ENCODE measurements at regions not wholly inside any gene's neighbourhood (a gene's known extent, or its start where the extent isn't known, plus 50 kb on each side); places are given as distances from the start of the nearest gene placed in this dataset.

- Histone ChIP-seq H3K4me1 (ENCODE audit: insufficient read depth, low read length, severe bottlenecking) (no peaks in the 10 kb centered on the region), H3K4me2 (ENCODE audit: low read length) (no peak overlapping the region), H3K9me3 (ENCODE audit: low read length) (no peaks in the 10 kb centered on the region), H3K9me2 (ENCODE audit: low read depth, low read length) (no peaks in the 10 kb centered on the region), H3K27ac (ENCODE audit: low read depth, low read length, poor library complexity, severe bottlenecking) (no peak overlapping the region), H3K27me3 (ENCODE audit: insufficient read depth, low read length) (no peaks in the 10 kb centered on the region; the same call in 1 of the 2 replicates), H4K20me1 (ENCODE audit: insufficient read depth, low read length) (no peaks in the 10 kb centered on the region), H3K36me3 (ENCODE audit: insufficient read depth, low read length) (no peaks in the 10 kb centered on the region), H3K9ac (ENCODE audit: low read length) (no peak overlapping the region), H2AFZ (ENCODE audit: low read length) (no peak overlapping the region), H3F3A (ENCODE audit: insufficient read depth, low read length) (no peaks in the 10 kb centered on the region), H3K79me2 (ENCODE audit: insufficient read depth, low read length) (no peaks in the 10 kb centered on the region), H3K4me3 (ENCODE audit: low read depth, low read length, poor library complexity, severe bottlenecking) (no peak overlapping the region)
- TF ChIP-seq CTCF (IDR thresholded peaks at IDR 0.05; ENCODE audit: low read length) (no peak), EZH2 (IDR thresholded peaks at IDR 0.05; ENCODE audit: borderline replicate concordance, low read length) (no peak)
Observed at GRCh38 chr11:13101644-13102512, 92.8 kb downstream of the RASSF10 start.

- no peak overlapping the region for H2AFZ ChIP-seq (ENCODE audit: low read length)
- H3K27ac ChIP-seq (ENCODE audit: low read depth, low read length, poor library complexity, severe bottlenecking): no peak overlapping the region
- no peak for TF ChIP-seq EZH2 (IDR thresholded peaks at IDR 0.05; ENCODE audit: borderline replicate concordance, low read length)
- TF ChIP-seq CTCF (IDR thresholded peaks at IDR 0.05; ENCODE audit: low read length): no peak
Observed at GRCh38 chr11:13102513-13102840, 93.4 kb downstream of the RASSF10 start.

GRCh38 chr11:13102865-13103539 lies 93.9 kb downstream of the RASSF10 start:
- Histone ChIP-seq H3K9ac (ENCODE audit: low read length) (no peak overlapping the region), H3K9me2 (ENCODE audit: low read depth, low read length) (no peaks in the 10 kb centered on the region), H3K4me1 (ENCODE audit: insufficient read depth, low read length, severe bottlenecking) (no peaks in the 10 kb centered on the region), H4K20me1 (ENCODE audit: insufficient read depth, low read length) (no peaks in the 10 kb centered on the region), H3K4me2 (ENCODE audit: low read length) (no peak overlapping the region), H2AFZ (ENCODE audit: low read length) (no peak overlapping the region), H3K9me3 (ENCODE audit: low read length) (no peaks in the 10 kb centered on the region), H3K36me3 (ENCODE audit: insufficient read depth, low read length) (no peaks in the 10 kb centered on the region), H3K27ac (ENCODE audit: low read depth, low read length, poor library complexity, severe bottlenecking) (no peak overlapping the region), H3F3A (ENCODE audit: insufficient read depth, low read length) (no peaks in the 10 kb centered on the region), H3K79me2 (ENCODE audit: insufficient read depth, low read length) (no peaks in the 10 kb centered on the region), H3K27me3 (ENCODE audit: insufficient read depth, low read length) (no peaks in the 10 kb centered on the region; the same call in 1 of the 2 replicates), H3K4me3 (ENCODE audit: low read depth, low read length, poor library complexity, severe bottlenecking) (no peak overlapping the region)
- TF ChIP-seq EZH2 (IDR thresholded peaks at IDR 0.05; ENCODE audit: borderline replicate concordance, low read length) (no peak), CTCF (IDR thresholded peaks at IDR 0.05; ENCODE audit: low read length) (no peak)

More at GRCh38 chr11:13102513-13102840, 93.4 kb downstream of the RASSF10 start:
- Histone ChIP-seq H3K4me1 (ENCODE audit: insufficient read depth, low read length, severe bottlenecking) (no peaks in the 10 kb centered on the region), H3K27me3 (ENCODE audit: insufficient read depth, low read length) (no peaks in the 10 kb centered on the region; the same call in 1 of the 2 replicates), H3K4me3 (ENCODE audit: low read depth, low read length, poor library complexity, severe bottlenecking) (no peak overlapping the region), H3K9ac (ENCODE audit: low read length) (no peak overlapping the region), H3K9me3 (ENCODE audit: low read length) (no peaks in the 10 kb centered on the region), H3K9me2 (ENCODE audit: low read depth, low read length) (no peaks in the 10 kb centered on the region), H3F3A (ENCODE audit: insufficient read depth, low read length) (no peaks in the 10 kb centered on the region), H3K79me2 (ENCODE audit: insufficient read depth, low read length) (no peaks in the 10 kb centered on the region), H4K20me1 (ENCODE audit: insufficient read depth, low read length) (no peaks in the 10 kb centered on the region), H3K4me2 (ENCODE audit: low read length) (no peak overlapping the region), H3K36me3 (ENCODE audit: insufficient read depth, low read length) (no peaks in the 10 kb centered on the region)

All from OCI-LY1 (cell line).